H4 (cell line): ENCODE measurements at regions not wholly inside any gene's neighbourhood (a gene's known extent, or its start where the extent isn't known, plus 50 kb on each side); places are given as distances from the start of the nearest gene placed in this dataset.
A peak's percentile ranks its signal among the peaks of the same experiment; 100 is the strongest.

ENCODE experiments used
- DNase-seq: peaks from one replicate; pipeline ENCODE4 v3.0.0-alpha.2; 2015; ENCODE audit warnings: low spot score

DNA sequence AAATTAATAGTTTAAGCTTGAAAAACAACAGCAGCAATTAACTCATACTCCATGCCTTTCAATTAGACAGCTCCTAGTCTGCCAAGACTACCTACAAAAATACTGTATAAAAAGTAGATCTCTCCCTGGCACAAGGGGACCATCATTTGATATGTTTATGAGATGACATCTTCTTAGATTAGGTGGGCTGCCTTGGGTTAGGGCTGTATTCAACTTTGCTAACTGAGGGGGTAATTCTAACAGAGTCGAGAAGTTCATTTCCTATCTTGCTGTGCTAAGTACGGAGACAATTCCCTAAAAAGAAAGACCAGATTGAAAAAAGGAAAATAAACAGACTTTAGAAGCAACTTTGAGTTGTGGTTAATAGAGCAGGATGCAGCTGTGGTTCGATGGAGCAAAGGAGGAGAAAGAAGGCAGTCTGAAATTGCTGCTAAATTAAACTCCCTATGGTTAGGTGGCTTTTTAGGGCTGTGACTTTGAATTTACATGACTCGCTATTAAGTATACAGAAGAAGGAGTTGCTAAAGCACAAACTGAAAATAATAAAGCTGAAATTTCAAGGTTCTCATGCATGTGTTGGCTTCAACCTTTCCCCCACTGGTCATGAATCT, 75.4 kb downstream of the CDC7 start:
- no peak for DNase-seq

DNA sequence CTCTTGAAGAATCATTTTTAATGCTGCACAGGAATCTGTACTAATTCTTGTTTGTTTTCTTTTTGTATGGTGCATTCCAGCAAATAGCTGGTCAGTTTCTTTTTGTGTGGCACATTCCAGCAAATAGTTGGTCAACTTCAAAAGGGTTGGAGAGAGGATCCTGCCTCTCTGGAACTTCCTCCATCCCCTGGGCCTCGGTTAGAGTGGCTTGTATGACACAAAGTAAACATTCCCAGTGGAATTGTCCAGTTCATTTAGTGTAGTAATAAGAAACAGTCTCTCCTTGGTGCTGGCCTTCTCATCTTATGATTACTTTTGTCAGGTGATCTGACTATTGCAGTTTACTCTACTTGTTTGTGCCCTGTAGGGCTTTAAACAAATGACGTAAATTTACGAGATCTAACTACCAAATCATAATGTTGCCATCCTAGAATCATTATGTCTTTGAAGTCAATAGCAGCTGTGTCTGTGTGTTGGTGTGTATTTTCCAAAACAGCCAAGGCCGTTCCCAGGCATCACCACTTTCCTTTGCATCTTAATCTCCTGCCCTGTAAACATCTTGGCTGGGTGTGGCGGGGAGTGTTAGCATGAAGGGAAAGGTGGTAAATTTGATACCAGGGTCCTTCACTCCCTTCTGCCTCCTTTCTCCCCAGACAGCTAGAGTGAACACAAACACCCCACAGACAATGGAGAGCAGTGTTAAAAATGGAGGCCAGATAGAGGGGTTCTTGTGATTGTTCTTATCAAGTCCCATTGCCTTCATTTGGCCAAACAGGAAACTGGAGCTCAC, 77.9 kb downstream of the CDC7 start:
- no peak for DNase-seq

- no peak for DNase-seq
Observed at GRCh38 chr1:91579658-91580228, 79.1 kb downstream of the CDC7 start.

- DNase-seq: peak; percentile 48
Observed at GRCh38 chr1:91582431-91582921, 81.8 kb downstream of the CDC7 start.

- DNase-seq: no peak
Observed at GRCh38 chr1:91583326-91583755, 82.7 kb downstream of the CDC7 start.

- DNase-seq: no peak
Observed at GRCh38 chr1:91584309-91584708, 83.7 kb downstream of the CDC7 start.

DNA sequence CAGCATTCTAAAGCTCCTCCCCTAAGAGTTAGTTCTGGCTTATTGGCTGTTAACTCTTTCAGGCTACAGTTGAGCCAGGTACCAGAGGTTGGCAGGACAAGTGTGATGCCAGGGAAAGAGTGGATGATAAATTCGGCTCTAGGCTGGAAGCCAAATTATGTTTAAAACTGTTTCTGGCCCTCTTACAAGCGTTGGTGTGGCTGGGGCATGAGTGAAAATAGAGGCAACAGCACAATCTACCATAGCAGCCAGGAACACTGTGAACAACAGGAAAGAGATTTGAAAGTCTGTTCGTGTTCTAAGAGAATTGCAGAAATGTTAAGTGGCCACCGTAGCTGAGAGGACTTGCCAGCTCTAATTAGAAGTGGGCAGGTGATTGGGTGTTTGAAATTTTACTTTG, 84.2 kb downstream of the CDC7 start:
- DNase-seq: no peak

DNA sequence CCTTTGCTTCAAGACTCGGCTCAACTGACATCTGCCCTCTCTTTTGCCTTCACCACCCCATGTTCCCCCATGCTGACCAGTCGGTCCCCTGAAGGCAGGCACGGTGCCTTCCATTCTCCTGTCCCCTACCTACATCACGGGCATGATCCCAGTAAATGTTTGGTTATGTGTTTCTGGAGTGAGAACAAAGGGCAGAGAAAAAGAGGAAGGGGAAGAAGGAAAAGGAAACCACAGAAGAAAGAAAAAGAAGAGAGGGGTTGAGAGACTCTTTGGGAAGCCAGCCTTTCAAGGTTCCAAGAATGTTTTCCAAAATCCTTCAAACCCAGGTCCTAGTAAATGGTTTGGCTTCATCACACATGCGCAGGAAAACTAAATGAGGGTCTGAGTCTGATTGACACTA, 84.9 kb downstream of the CDC7 start:
- no peak for DNase-seq

GRCh38 chr1:91585982-91586381, 85.3 kb downstream of the CDC7 start:
- no peak for DNase-seq

GRCh38 chr1:91589437-91589836, 88.8 kb downstream of the CDC7 start:
- no peak for DNase-seq

DNA sequence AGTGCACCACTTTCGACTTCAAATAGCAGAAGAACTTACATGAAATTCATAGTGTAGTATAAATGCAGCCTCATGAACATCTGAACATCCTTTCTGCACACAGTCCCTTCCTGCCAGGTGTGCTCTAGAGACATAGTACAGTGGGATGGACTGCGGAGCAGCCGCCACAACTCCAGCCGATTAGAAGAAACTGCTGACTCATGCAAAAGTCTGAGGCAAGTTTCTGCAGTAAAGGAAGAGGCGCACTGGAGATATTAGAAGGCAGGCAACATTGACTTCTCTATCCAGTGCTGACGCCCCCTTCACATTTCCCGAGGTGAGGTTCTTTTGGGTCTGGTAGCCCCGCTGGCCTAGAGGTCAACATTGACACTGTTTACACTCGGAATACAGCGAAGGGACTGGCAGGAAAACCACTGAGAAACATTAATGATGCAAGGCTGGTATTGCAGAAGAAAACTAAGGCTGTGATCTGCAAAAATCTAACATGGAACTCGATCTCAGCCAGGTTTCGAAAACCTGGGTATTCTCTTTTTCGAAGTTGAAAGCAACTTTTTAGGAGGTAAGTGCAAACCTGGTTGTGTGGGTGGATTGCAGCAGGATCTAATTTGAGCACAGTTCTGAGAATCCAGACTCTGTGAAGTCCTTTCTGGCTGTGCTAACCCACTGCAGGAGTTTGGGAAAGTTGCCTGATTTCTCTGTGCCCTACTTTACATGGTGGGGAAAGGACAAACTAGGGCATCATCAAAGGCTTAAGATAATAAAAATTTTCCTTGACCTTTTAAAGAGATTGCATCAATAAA, 90.7 kb downstream of the CDC7 start:
- no peak for DNase-seq

DNA sequence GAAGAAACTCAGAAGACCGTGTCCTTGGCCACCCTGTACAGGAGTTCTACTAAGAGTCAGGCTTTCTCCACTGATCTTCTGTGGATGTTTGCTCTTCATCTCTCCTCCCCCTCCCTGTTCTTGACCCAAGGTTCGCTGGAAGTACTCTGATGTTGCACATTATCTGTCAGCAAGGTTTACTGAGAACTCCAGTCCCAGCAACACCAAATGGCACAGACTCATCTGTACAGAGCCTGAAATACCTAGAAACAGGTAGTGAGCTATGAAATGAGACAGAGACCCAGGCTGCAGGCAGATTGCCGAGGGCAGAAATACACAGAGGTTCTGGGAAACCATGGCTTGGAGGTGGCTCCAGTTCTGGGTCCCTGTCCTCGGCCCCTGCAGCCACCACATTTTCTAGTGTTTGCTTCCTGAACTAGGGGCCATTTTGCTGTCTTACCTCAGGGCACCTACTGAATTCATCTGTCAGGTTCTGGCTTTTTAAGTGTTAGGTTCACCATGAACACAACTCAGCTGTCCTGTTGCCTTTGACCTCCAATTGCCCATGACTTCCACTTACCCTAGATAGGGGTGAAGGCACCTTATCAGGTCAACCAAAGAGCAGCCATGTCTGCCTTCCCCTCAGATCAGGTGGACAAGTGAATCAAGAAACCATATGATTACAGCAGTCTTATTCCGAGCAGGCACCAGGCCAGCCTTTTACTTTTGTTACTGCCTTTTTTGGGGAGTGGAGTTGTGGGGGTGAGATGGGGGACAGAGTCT, 92.2 kb downstream of the CDC7 start:
- no peak for DNase-seq

DNA sequence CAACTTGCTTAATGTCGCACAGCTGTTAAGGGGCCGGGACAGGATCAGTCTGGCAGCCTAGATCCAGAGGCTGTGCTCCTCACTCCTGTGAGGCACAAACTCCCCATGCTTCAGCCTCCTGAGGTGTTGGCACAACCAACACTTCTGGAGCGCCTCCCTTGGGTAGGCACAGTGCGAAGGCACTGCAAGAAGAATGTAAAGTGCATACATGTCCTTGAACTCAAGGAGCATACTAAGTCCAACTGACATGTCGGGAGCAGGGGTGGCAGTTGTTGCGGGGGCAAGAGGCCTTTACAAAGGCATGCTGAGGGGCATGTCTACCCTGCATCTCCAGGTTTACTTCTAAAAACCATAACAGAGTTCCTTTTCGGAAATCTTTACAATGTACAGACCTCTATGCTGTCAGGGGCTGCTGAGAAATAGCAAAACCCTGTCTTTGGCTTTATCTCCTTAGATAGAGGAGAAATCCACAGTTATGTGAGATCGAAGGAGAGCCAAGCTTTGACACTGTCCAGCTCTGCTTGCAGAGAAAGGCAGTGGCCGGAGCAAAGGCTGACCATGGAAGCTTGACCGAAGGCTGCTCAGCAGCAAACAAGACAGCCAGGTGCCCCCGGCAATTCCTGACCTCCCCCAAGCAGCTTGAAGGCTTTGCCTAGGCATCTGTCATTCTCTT, 93.9 kb downstream of the CDC7 start:
- DNase-seq: no peak

GRCh38 chr1:91596474-91596873, 95.8 kb downstream of the CDC7 start:
- DNase-seq: no peak

DNA sequence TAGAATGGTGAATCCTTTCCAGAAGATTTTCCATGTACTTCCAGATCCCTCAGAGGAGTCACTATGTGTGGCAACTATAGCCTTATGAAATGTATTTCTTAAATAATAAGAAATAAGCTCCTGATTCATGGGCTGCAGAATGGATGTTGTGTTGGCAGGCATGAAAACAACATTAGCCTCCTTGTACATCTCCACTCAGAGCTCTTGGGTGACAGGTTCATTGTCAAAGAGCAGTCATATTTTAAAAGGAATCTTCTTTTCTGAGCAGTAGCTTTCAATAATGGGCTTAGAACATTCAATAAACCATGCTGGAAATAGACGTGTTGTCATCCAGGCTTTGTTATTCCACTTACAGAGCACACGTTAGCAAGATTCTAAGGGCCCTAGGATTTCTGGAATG, 96.6 kb downstream of the CDC7 start:
- DNase-seq: no peak

GRCh38 chr1:91600431-91601337, 100.0 kb downstream of the CDC7 start:
- DNase-seq: no peak

DNA sequence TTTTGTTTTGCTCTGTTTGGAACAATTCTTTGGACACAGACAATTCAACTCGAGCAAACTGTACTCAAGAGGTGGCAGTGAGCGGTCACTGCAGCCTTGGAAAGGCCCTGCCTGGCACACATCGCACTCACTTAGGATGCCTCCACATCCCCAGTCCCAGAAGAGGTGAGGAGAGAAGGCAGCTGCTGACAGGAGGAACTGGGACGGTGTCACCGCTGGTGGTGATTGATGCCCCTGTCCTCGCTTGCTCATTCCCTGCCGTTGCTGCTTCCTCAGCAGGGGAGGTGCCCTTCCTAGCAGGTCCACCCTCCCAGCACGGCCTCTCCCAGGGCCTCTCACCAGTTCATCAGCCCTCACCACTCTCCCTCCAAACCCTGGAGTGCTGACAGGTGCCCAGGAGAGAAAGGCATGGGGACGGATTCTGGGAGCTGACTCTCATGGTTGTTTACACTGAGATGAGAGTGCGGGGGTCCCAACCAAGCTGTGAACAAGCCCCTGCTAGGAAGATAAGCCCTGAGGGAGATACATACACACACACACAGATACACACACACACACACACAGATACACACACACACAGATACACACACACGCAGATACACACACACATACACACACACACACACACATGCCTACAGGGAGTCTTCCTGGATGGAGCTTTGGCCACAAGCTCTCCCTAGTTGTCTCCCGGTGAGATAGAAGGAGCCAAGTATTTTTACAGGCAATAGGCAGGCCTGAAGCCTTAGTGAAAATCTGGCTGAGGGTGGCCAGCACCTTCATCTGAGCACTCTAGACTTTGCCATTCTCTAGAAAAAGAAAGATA, 101.1 kb downstream of the CDC7 start:
- no peak for DNase-seq

- DNase-seq: no peak
Observed at GRCh38 chr1:91603409-91603808, 102.8 kb downstream of the CDC7 start.

- no peak for DNase-seq
Observed at GRCh38 chr1:91604632-91605031, 104.0 kb downstream of the CDC7 start.
